ENCODE measurements at regions not wholly inside any gene's neighbourhood (a gene's known extent, or its start where the extent isn't known, plus 50 kb on each side); places are given as distances from the start of the nearest gene placed in this dataset.
"Not testable (repeated sequence)": the region's sequence is repeated elsewhere in the genome, so short reads cannot be mapped to it uniquely, and the experiment has no call there.

DNA sequence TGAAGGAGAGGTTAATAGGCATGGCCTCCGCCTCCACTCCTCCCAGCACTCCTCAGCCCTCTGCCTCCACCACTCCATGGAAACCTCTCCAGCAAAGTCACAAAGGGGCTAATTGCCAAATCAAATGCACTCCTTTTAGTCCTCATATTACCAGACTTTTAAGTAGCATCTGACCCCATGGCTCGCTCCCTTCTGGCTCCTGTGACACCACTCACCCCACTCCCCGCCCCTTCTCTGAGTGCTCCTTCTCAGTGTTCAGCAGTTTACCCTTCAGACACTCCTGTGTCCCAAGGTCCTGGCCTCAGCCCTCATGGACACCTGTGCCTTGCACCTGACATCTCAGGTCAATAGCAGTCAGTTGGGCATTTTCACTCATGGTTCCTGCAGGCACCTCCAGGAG lies 243.5 kb upstream of the CCL2 start:
- ATAC-seq: no peak
- Histone ChIP-seq H3K4me3 (no peak overlapping the region), H3K36me3 (no peaks in the 10 kb centered on the region), H3K27me3 (peaks cover 21% of the 10 kb centered on the region), H3K9me3 (no peaks in the 10 kb centered on the region), H3K27ac (no peak overlapping the region), H3K4me1 (no peaks in the 10 kb centered on the region)
- TF ChIP-seq POLR2A (IDR thresholded peaks at IDR 0.05): no peak
- no peak for TF ChIP-seq POLR2AphosphoS5 (IDR thresholded peaks at IDR 0.05)
- TF ChIP-seq EP300 (IDR thresholded peaks at IDR 0.05): no peak
- TF ChIP-seq, protein P1, sequence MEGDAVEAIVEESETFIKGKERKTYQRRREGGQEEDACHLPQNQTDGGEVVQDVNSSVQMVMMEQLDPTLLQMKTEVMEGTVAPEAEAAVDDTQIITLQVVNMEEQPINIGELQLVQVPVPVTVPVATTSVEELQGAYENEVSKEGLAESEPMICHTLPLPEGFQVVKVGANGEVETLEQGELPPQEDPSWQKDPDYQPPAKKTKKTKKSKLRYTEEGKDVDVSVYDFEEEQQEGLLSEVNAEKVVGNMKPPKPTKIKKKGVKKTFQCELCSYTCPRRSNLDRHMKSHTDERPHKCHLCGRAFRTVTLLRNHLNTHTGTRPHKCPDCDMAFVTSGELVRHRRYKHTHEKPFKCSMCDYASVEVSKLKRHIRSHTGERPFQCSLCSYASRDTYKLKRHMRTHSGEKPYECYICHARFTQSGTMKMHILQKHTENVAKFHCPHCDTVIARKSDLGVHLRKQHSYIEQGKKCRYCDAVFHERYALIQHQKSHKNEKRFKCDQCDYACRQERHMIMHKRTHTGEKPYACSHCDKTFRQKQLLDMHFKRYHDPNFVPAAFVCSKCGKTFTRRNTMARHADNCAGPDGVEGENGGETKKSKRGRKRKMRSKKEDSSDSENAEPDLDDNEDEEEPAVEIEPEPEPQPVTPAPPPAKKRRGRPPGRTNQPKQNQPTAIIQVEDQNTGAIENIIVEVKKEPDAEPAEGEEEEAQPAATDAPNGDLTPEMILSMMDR (IDR thresholded peaks at IDR 0.05): no peak
- 49 to 88% methylated on average over 3 of the region's 3 CpGs for WGBS, 2 donors (ENCODE audit: low coverage in 1 of 2)

DNA sequence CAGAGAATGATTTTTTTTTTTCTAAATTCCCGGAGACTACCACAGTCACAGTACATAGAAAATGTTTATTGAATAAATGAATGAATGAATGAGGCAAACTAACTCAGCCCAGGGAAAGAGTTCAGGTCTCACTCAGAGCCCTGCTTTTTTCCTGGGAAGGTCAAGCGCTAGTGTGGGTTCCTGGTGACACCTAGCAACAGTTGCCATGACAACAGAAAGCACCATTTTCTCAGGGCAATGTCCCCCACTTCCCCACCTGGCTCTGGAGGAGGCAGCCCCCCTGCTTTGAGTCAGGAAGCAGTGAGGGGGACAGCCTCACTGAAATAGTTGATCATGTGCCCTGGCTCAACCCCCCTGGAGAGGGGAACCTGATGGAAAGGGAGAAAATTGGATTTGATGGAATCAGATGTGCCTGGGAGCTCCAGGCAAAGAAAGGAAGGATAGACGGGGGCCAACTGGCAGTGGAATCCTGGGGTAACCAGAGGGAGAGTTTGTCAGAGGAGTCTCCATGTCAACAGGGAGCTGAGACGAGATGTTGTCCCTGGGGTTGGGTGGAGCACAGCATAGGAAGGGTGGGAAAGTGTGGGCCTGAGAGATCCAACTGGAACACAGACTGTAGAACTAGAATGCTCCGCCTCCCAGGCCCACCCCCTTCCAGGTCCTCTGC lies 242.2 kb upstream of the CCL2 start:
- Histone ChIP-seq H3K36me3 (no peaks in the 10 kb centered on the region), H3K4me3 (no peak overlapping the region), H3K27me3 (peaks cover 14% of the 10 kb centered on the region), H3K4me1 (no peaks in the 10 kb centered on the region), H3K9me3 (no peaks in the 10 kb centered on the region), H3K27ac (no peak overlapping the region)
- no peak for TF ChIP-seq POLR2A (IDR thresholded peaks at IDR 0.05)
- TF ChIP-seq, protein P1 (IDR thresholded peaks at IDR 0.05): no peak
- no peak for TF ChIP-seq EP300 (IDR thresholded peaks at IDR 0.05)
- TF ChIP-seq POLR2AphosphoS5 (IDR thresholded peaks at IDR 0.05): no peak
- 47% methylated on average over 5 of the region's 5 CpGs; no CpG with 5 or more reads in 1 of the 2 donors for WGBS, 2 donors (ENCODE audit: low coverage in 1 of 2)
- ATAC-seq: no peak

DNA sequence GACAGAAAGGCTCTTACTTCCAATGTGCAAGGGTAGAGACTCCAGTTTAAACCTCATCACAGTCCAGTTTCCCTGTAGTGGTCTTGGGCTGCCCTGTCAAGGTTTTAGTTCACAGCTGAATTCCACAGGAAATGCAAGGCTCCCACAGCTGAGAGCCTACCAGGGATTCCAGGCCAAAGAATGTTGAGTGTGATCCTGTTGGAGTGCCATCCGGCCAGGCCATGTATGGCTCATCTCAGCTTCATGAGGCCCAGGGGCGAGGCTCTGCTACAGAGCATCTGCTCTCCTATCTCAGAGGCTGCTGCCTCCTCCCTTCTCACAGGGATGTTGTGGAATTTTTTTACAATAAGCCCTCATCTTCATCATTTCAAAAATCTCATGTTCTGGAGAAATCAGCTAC lies 239.8 kb upstream of the CCL2 start:
- Histone ChIP-seq H3K4me1 (no peaks in the 10 kb centered on the region), H3K9me3 (no peaks in the 10 kb centered on the region), H3K27me3 (peaks cover 6% of the 10 kb centered on the region), H3K27ac (no peak overlapping the region), H3K4me3 (no peak overlapping the region), H3K36me3 (no peaks in the 10 kb centered on the region)
- TF ChIP-seq POLR2AphosphoS5 (IDR thresholded peaks at IDR 0.05) (no peak), EP300 (IDR thresholded peaks at IDR 0.05) (no peak), POLR2A (IDR thresholded peaks at IDR 0.05) (no peak)
- TF ChIP-seq, protein P1 (IDR thresholded peaks at IDR 0.05): no peak
- WGBS, 2 donors (ENCODE audit: low coverage in 1 of 2): 74 to 76% methylated on average over 2 of the region's 2 CpGs
- ATAC-seq: no peak

DNA sequence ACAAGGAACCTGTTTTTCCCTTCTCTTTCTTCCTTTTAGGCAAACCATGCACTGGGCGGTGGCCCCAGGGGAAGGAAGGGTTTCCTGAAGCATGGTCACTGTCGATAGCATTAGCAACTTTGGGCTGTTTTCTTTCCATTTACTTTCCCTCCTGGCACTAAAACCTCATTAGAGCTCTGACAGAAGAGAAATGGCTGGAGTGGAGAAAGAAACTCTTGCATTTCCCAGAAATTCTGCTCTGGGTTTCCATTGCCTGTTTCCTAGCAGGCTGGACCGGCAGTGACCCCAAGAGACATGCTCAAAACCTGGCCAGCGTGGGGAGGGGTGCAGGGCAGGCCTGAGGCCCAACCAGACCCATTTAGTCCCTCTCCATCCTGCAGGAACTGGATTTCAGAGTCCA lies 230.7 kb upstream of the CCL2 start:
- TF ChIP-seq POLR2A (IDR thresholded peaks at IDR 0.05): no peak
- TF ChIP-seq, protein P1 (IDR thresholded peaks at IDR 0.05): no peak
- TF ChIP-seq EP300 (IDR thresholded peaks at IDR 0.05): no peak
- no peak for TF ChIP-seq POLR2AphosphoS5 (IDR thresholded peaks at IDR 0.05)
- Histone ChIP-seq H3K4me3 (no peak overlapping the region), H3K27me3 (peaks cover 28% of the 10 kb centered on the region), H3K4me1 (no peaks in the 10 kb centered on the region), H3K27ac (no peak overlapping the region), H3K36me3 (no peaks in the 10 kb centered on the region), H3K9me3 (no peaks in the 10 kb centered on the region)
- 51 to 61% methylated on average over 2 to 3 of the region's 4 CpGs for WGBS, 2 donors (ENCODE audit: low coverage in 1 of 2)
- no peak for ATAC-seq

DNA sequence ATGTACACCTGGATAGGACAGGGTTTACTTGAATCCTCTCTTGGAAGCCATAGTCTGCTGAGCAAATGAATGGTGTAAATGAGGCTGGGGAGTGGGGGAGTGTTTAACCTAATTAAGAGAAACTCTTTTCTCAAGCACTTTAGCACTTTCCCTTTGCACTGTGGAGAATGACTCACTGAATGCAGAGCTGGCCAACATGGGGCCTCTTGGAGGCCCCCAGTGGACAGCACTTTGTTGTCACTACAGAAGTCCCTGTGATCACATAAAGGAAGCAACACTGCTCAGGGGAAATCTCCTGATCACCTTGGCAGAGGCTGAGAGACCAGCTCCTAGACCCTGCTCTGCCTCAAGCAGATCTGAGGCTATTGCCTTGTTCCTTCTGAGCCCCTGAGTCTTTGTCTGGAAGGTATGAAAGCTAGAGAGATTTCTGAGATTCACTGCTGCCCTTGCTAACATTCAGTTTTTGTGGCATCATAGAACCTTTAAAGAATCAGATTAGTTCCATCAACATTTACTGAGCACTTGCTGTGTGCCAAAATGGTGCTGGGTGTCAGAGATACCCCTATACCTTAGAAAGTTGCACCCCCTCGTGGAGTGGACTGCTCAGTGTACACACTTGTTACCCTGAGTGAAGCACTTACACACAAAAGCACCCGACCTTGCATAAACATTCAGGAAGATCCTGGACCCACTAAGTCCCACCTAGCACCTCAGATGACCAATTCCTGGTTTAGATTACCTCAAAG lies 230.1 kb upstream of the CCL2 start:
- Histone ChIP-seq H3K9me3 (no peaks in the 10 kb centered on the region), H3K27me3 (peaks cover 28% of the 10 kb centered on the region), H3K36me3 (no peaks in the 10 kb centered on the region), H3K4me1 (no peaks in the 10 kb centered on the region), H3K27ac (no peak overlapping the region), H3K4me3 (no peak overlapping the region)
- no peak for TF ChIP-seq POLR2A (IDR thresholded peaks at IDR 0.05)
- TF ChIP-seq EP300 (IDR thresholded peaks at IDR 0.05): no peak
- TF ChIP-seq POLR2AphosphoS5 (IDR thresholded peaks at IDR 0.05): no peak
- TF ChIP-seq, protein P1 (IDR thresholded peaks at IDR 0.05): no peak
- 24% methylated on average over 2 of the region's 2 CpGs; no CpG with 5 or more reads in 1 of the 2 donors for WGBS, 2 donors (ENCODE audit: low coverage in 1 of 2)
- ATAC-seq: no peak

DNA sequence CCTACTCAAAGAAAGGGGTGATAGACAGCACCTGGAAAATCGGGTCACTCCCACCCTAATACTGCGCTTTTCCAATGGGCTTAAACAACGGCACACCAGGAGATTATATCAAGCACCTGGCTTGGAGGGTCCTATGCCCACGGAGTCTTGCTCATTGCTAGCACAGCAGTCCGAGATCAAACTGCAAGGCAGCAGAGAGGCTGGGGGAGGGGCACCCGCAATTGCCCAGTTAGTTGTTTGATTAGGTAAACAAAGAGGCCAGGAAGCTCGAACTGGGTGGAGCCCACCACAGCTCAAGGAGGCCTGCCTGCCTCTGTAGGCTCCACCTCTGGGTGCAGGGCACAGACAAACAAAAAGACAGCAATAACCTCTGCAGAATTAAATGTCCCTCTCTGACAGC lies 224.5 kb upstream of the CCL2 start:
- Histone ChIP-seq H3K27me3 (peaks cover 19% of the 10 kb centered on the region), H3K9me3 (peaks cover 0 to 19% (median 0%) of the 10 kb centered on the region in 3 donors)
- 46% methylated on average over 3 of the region's 7 CpGs; no CpG with 5 or more reads in 1 of the 2 donors for WGBS, 2 donors (ENCODE audit: low coverage in 1 of 2)
- H3K4me1 ChIP-seq, H3K27ac ChIP-seq, H3K36me3 ChIP-seq, H3K4me3 ChIP-seq, ATAC-seq: not testable (repeated sequence)

DNA sequence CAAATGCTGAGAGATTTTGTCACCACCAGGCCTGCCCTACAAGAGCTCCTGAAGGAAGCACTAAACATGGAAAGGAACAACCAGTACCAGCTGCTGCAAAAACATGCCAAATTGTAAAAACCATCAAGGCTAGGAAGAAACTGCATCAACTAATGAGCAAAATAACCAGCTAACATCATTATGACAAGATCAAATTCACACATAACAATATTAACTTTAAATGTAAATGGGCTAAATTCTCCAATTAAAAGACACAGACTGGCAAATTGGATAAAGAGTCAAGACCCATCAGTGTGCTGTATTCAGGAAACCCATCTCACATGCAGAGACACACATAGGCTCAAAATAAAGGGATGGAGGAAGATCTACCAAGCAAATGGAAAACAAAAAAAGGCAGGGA lies 222.8 kb upstream of the CCL2 start:
- not testable (repeated sequence) for H3K4me1 ChIP-seq, ATAC-seq, H3K27me3 ChIP-seq, H3K27ac ChIP-seq, H3K4me3 ChIP-seq, H3K36me3 ChIP-seq
- H3K9me3 ChIP-seq: peaks cover 0 to 19% (median 0%) of the 10 kb centered on the region in 3 donors

All from gastroesophageal sphincter (tissue), 4 donors.